GM08714 (cell line): ENCODE measurements at regions not wholly inside any gene's neighbourhood (a gene's known extent, or its start where the extent isn't known, plus 50 kb on each side); places are given as distances from the start of the nearest gene placed in this dataset.

Source experiments
- H3K4me3 ChIP-seq: fragments of 200-500 bp; sonication (Bioruptor generic); 2 replicates; pipeline ENCODE4 v1.5.1; 2014; ENCODE audit warnings: mild to moderate bottlenecking, low read length, inconsistent platforms
- ZNF274 ChIP-seq: IDR thresholded peaks from 2 replicates; pipeline ENCODE4 v1.6.1; 2012; ENCODE audit warnings: mild to moderate bottlenecking, low read depth, low read length

- TF ChIP-seq ZNF274: no peak
- H3K4me3 ChIP-seq: no peak overlapping the region
These were observed 146.5 kb downstream of the C5orf15 start for GRCh38 chr5:133821889-133822288.

- H3K4me3 ChIP-seq: no peak overlapping the region; the same call in 1 of the 2 replicates
- no peak for TF ChIP-seq ZNF274
These were observed 147.1 kb downstream of the C5orf15 start for GRCh38 chr5:133821311-133821741.

DNA sequence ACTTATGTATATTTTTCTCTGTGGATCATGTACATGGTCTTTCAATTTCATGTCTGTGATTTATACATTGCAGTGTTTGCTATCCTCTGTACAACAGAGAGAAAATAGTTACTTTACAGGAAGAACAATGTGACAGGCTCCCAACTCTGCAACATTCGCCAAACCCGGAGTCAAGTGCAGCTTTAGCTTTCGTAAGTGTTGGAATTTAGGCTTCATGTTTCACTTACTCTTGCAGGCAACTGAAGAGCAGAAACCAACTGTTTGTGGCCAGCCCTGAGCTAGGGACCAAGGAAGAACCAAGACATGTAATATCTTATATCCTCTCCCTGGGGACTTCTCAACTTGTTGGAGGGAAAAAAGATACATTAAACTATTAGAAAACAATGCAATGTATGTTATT lies 147.9 kb downstream of the C5orf15 start:
- no peak overlapping the region for H3K4me3 ChIP-seq
- no peak for TF ChIP-seq ZNF274

- TF ChIP-seq ZNF274: no peak
- H3K4me3 ChIP-seq: no peak overlapping the region
These were observed 148.4 kb downstream of the C5orf15 start for GRCh38 chr5:133819977-133820471.

DNA sequence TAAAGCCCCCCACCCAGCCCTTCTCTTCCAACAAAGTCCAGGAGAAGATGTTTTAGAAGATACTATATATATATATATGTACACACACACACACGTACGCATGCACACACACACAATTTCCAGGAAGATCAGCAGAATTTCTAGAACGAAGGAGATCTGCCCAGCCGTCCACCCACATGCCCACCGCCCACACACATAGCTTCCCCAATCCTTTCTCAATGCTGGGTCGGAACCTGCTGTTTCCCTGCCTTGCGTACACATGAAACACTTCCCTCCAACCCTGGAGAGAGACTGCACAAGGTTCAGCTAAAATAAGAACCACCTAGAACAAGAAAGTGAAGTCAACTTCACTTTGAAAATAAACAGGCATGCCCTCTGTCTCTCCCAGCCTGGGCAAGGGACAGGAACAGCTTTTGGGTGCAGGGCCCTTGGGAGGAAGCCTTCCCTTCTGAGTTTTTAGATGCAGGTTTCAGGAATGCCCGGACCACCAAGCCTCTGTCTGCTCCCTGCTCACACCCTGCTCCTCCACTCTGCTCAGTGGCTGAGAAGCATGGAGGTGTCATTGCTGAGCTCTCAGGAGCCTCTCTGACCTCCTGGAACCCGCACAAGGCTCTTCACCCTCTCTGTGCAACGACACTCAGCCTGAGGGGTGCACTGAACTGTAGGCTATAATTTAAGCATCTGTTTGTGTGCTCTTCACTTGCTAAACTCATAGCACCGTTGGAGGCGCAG lies 149.4 kb downstream of the C5orf15 start:
- no peak for TF ChIP-seq ZNF274
- H3K4me3 ChIP-seq: no peak overlapping the region

GRCh38 chr5:133818031-133818431 lies 150.4 kb downstream of the C5orf15 start:
- TF ChIP-seq ZNF274: no peak
- H3K4me3 ChIP-seq: no peak overlapping the region

DNA sequence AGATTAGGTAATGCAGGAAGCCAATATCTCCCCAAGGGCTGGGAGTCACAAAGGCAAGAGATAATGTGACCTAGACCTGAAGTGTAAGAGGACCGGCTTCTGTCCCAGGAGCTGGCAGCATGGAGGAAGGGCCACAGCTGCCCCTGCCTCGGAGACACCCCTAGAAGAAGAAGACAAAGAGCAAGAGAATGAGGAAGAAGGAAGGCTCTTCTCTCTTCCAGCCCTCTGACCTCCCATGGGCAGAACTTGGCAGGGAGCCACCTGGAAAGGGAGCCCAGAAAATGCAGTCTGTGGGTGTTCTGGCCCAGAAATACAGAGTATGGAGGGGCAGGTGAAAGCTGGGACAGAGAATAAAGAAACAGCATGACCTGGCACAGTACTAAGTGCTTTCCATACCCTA lies 151.0 kb downstream of the C5orf15 start:
- no peak for TF ChIP-seq ZNF274
- no peak overlapping the region for H3K4me3 ChIP-seq

DNA sequence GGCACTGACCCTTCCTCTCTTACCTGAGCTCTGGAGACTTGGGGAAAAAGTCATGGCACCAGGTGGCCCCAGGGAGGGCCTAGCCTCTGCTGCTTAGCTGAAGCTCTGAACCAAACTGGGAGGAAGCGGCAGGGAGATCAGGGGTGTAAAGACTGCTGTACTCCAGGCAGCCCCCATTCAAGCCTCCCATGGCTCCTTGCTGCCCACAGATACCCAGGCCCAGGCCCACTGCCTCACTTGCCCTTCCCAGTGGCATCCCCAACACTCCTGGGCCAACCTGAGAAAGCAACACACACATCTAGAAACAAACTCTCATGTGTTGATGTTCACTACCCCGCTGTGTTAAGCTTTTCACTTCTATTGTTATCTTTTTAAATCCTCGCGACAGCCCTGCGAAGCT lies 151.6 kb downstream of the C5orf15 start:
- H3K4me3 ChIP-seq: no peak overlapping the region
- no peak for TF ChIP-seq ZNF274

DNA sequence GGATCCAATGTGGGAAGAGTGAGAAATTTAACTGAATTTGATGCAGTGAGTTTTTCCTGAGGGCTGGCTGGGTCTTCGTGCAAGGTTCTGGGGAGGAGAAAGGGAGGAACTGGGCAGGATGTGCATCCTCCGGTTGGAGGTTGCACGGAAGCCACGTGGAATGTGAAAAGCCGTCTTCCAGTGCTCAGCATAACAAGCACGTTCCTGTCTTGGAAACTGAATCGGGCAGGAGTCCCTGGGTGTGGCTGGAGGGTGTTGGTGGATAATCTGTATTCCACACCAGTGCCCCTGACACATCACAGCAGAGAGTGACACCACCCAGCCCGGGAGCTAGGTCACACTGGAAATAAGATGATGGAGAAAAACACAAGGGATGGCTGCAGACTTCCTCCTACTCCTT lies 154.3 kb downstream of the C5orf15 start:
- no peak for TF ChIP-seq ZNF274
- H3K4me3 ChIP-seq: no peak overlapping the region

DNA sequence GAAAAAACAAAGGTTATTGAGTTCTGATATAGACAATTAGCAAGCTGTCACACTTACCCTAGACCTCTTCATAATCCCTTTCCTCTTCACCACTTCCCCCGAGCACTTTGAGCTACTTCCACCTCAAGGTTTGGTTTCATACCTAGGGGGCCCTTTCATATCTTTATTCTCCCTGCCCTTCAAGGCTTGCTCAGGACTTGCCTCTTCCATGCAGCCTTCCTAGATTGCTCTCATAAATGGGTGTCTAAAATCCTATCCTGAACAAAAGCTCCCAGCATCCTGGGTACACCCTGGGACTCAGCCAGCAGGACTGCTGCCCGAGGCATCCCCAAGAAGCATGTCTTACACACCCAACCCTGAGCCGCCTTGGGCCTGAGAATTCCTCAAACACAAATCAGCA lies 157.3 kb downstream of the C5orf15 start:
- TF ChIP-seq ZNF274: no peak

DNA sequence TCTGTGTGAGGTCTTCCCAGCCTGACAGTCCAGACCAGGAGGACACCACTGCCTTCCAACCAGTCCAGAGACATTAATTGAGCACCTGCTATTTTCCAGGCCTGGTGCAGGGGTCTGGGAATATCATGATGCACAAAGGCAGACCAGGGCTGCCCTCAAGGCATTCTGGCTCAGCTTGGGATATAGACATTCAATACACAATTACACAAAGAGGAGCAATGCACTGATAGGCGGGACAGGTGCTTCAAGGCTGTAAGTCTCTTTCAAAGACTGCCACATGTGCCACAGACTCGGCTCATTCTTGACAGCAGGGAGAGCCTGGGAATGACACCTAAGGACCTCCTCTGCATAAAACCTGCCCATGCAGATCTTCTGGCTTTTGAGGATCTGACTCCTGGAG lies 158.6 kb downstream of the C5orf15 start:
- no peak overlapping the region for H3K4me3 ChIP-seq
- no peak for TF ChIP-seq ZNF274

More for the DNA sequence above, 157.3 kb downstream of the C5orf15 start:
- no peak overlapping the region for H3K4me3 ChIP-seq

DNA sequence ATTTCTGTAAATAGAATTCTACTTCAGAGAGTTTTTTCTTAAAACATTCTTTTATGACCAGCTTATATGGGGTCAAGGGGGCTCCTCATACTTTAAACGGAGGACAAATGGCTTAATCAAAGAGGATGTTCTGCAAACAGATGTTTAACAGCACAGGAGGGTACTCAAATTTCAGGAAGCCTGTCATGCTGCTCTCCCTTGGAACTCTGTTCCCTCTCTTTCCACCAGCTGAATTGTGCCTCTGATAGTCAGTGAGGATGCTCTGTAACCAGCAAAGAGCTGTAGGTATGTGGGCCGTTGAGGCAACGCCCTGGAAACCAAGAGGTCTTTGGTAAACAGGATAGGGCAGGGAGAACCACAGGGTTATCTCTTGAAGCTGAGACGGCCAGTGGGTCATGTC lies 161.1 kb downstream of the C5orf15 start:
- TF ChIP-seq ZNF274: no peak
- no peak overlapping the region for H3K4me3 ChIP-seq

DNA sequence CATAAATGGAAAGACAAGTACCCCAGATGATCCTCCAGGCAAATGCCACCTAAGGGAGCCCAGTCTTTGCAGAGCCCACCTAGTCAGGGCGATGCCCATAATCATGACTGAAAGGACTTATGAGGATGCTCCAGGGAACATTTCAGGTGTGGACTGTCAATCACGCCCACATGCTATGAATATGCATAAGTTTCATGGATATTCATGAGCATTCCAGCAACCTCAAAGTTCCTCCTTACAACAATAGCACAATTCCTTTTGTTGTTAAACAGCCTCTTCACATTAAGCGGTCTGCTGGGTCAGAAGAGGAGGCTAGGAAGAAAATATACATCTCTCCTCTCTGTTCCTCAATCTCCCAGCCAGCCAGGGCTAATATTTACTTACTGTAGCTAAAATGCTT lies 161.6 kb downstream of the C5orf15 start:
- no peak for TF ChIP-seq ZNF274
- no peak overlapping the region for H3K4me3 ChIP-seq

GRCh38 chr5:133801955-133802751 lies 166.3 kb downstream of the C5orf15 start:
- no peak for TF ChIP-seq ZNF274
- H3K4me3 ChIP-seq: no peak overlapping the region

DNA sequence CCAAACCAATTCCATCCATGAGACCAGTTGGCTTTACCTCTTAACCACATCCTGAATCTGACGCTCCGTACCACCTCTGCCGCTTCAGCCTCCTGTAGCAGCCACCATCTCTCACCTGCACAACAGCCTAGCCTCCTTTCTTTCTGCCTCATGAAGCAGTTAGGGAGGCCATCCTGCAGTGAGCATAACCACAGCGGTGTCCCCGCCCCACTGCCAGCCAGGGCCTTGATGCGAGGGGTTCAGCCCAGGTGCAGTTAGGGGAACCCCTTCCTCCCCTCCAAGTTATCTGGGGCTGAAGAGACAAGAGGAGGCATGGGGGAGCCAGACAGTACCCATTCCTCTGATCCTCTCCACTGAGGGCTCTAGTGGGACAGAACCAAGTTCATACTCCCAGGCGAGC lies 167.0 kb downstream of the C5orf15 start:
- no peak for TF ChIP-seq ZNF274

More for the DNA sequence above, 167.0 kb downstream of the C5orf15 start:
- no peak overlapping the region for H3K4me3 ChIP-seq
